T-helper 22 cell (primary cell): ENCODE measurements at regions not wholly inside any gene's neighbourhood (a gene's known extent, or its start where the extent isn't known, plus 50 kb on each side); places are given as distances from the start of the nearest gene placed in this dataset.
A peak's percentile ranks its signal among the peaks of the same experiment; 100 is the strongest.

Experiments
- DNase-seq: peaks from one replicate; pipeline ENCODE4 v3.0.0-alpha.2; 2020; ENCODE audit warnings: low read depth

DNA sequence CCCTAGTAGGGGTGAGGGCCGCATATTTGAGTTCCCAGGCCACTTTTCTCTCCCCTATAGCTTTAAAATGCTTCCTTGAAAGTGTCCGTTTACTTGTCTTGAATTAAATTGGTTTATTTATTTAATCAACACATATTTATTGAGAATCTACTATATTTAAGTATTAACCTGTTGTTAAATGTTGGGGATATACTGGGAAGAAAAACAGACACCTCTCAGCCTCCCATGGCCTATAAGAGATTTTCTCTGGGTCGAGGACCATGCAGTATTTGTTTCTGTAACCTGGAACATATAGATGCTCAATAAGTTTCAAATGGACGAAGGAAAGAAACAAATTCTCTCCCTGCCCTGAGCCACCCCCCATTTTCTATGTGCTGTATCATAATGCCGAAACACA lies 98.6 kb downstream of the INSIG2 start:
- no peak for DNase-seq

- peak; percentile 74 for DNase-seq
These were observed 98.0 kb downstream of the INSIG2 start for GRCh38 chr2:118186110-118186857.

GRCh38 chr2:118185210-118186109 lies 97.2 kb downstream of the INSIG2 start:
- DNase-seq = peak; percentile 11

DNA sequence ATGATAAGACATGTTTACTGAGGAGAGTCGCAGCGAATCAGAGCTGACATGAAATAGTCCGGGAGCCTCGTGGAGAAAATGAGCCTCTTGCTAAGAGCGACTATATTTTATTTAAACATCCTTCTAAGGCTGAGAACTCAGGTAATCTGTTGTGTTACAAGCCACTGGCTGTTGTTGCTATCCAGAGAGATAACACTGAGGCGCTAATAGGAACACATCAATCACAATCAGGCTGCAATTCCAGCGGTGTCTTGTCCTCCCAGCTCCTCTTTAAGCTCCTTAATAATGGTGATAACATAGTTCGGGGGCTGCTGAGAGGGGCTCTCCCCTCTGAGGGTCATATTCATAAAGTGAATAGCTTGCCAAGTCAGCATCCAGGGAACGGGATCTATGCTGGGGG lies 95.1 kb downstream of the INSIG2 start:
- DNase-seq = no peak

- no peak for DNase-seq
These were observed 91.2 kb downstream of the INSIG2 start for GRCh38 chr2:118179445-118179844.

DNA sequence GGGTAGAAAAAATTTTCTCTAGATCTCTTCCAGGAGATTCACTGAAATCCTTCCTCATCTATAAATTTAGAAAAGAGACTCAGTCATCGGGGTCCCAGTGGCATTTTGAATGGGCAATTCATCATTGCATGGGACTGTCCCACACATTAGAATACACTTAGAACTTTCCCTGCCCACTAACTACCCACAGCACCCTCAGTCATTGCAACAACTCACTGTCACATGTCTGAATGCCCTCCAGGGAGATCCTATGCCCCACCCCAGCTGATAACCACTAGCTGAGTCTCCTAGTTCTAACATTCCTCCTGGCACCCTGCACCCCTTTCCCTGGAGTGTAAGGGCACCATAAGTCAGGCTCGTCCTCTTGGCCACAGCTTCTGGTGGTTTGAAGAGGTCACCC lies 89.6 kb downstream of the INSIG2 start:
- DNase-seq = no peak

DNA sequence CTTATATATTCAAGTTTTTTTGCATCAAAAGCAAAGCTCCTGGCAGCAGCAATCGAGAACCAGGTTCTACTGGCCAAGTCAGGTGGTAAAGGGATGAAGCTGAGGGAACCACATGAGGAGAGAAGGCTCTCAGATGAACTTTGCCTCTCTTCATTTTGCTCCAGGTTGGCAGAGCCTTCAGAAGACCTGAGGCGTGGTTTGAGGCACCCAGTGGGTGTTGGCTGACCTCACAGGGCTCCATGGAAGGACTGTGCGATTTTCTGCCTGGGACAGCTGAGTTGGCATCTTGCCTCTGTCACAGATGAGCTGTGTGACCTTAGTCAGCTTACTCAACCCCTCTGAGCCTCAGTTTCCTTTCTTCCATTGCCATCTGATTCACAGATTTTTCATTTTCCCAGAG lies 89.0 kb downstream of the INSIG2 start:
- no peak for DNase-seq

- no peak for DNase-seq
These were observed 88.3 kb downstream of the INSIG2 start for GRCh38 chr2:118176601-118177000.

- no peak for DNase-seq
These were observed 83.3 kb downstream of the INSIG2 start for GRCh38 chr2:118171546-118171945.

- no peak for DNase-seq
These were observed 81.2 kb downstream of the INSIG2 start for GRCh38 chr2:118169359-118170005.

GRCh38 chr2:118168615-118169014 lies 80.3 kb downstream of the INSIG2 start:
- no peak for DNase-seq

DNA sequence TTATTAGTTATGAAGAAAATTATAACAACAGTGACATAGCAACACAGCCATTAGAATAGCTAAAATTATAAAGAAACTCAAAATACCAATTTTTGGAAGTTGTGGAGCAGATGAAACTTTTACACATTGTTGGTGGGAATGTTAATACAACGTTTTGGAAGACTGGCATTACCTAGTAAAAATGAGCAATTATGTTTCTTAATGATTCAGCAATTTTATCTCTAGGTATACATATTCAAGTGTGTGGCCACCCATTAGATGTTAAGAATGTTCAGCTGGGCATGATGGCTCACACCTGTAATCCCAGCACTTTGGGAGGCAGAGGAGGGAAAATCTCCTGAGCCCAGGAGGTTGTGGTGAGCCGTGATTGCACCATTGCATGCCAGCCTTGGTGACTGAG lies 78.8 kb downstream of the INSIG2 start:
- no peak for DNase-seq

- no peak for DNase-seq
These were observed 78.0 kb downstream of the INSIG2 start for GRCh38 chr2:118166242-118166641.

- DNase-seq = no peak
These were observed 77.3 kb downstream of the INSIG2 start for GRCh38 chr2:118165595-118165994.
